ENCODE measurements at regions not wholly inside any gene's neighbourhood (a gene's known extent, or its start where the extent isn't known, plus 50 kb on each side); places are given as distances from the start of the nearest gene placed in this dataset.

GRCh38 chr17:36684134-36684533, 82.8 kb downstream of the MRM1 start:
- TF ChIP-seq CTCF (IDR thresholded peaks at IDR 0.05) (no peak), POLR2A (IDR thresholded peaks at IDR 0.05) (no peak)

Data from right lobe of liver (tissue), 4 donors.